SK-N-SH (cell line): ENCODE measurements at regions not wholly inside any gene's neighbourhood (a gene's known extent, or its start where the extent isn't known, plus 50 kb on each side); places are given as distances from the start of the nearest gene placed in this dataset.

ENCODE experiments used
- CTCF ChIA-PET: fragments of 300-600, 350-600 bp; formaldehyde crosslinking; extraction: SDS; loops from one replicate; lab custom pipeline; 2021; lab: Yijun Ruan, JAX
- POLR2A ChIA-PET: fragments of 350-600 bp; sonication (Branson Sonifier 250); formaldehyde crosslinking; extraction: SDS; loops from one replicate; lab custom pipeline; 2020; ENCODE audit warnings: antibody characterized with exemption, inconsistent platforms; lab: Yijun Ruan, JAX
- DNase-seq: peaks from one replicate; pipeline ENCODE4 v3.0.0; 2012
- H2AFZ ChIP-seq: fragments of 200-600 bp; sonication (generic); 2 replicates; pipeline ENCODE4 v1.8.1; 2016; ENCODE audit warnings: antibody characterized with exemption, mild to moderate bottlenecking, low read depth
- H3F3A ChIP-seq: fragments of 200-600 bp; sonication (generic); replicated peaks from 2 replicates; pipeline ENCODE3; 2016; ENCODE audit warnings: antibody characterized with exemption, mild to moderate bottlenecking; ENCODE audit not compliant: insufficient read depth
- H3K27ac ChIP-seq, 2 experiments: fragments of 200-500 bp in 1 of 2; fragments of 200-600 bp in 1 of 2; sonication (Bioruptor generic) in 1 of 2; sonication (generic), shearing (Covaris generic) in 1 of 2; 2 replicates each; pipeline versions ENCODE4 v1.5.1 to v1.6.1; 2014 to 2016; ENCODE audit warnings: low read depth in 2 of 2, inconsistent platforms in 1 of 2, low read length in 1 of 2, mild to moderate bottlenecking in 1 of 2, mixed read lengths in 1 of 2
- H3K27me3 ChIP-seq: fragments of 200-600 bp; sonication (generic), shearing (Covaris generic); 2 replicates; pipeline ENCODE4 v1.6.1; 2016; ENCODE audit warnings: mixed run types; ENCODE audit not compliant: insufficient read depth
- H3K36me3 ChIP-seq, 2 experiments: fragments of 200-500 bp in 1 of 2; fragments of 200-600 bp in 1 of 2; sonication (Bioruptor generic) in 1 of 2; sonication (generic) in 1 of 2; replicated peaks in 1 of 2; 2 replicates each; pipeline versions ENCODE3 to v1.5.1; 2014 to 2016; ENCODE audit warnings: low read length in 1 of 2, mild to moderate bottlenecking in 1 of 2; ENCODE audit not compliant: insufficient read depth in 2 of 2, control insufficient read depth in 1 of 2
- H3K4me1 ChIP-seq, 2 experiments: fragments of 200-500 bp in 1 of 2; fragments of 200-600 bp in 1 of 2; sonication (Bioruptor generic) in 1 of 2; sonication (generic), shearing (Covaris generic) in 1 of 2; 2 replicates each; pipeline versions ENCODE4 v1.5.1 to v1.6.1; 2014 to 2016; ENCODE audit warnings: low read depth in 1 of 2, low read length in 1 of 2, mixed run types in 1 of 2; ENCODE audit not compliant: insufficient read depth in 2 of 2, control insufficient read depth in 1 of 2
- H3K4me2 ChIP-seq: fragments of 200-600 bp; sonication (generic), shearing (Covaris generic); 2 replicates; pipeline ENCODE4 v1.6.1; 2017; ENCODE audit warnings: mixed run types
- H3K4me3 ChIP-seq, 2 experiments: fragments of 200-500 bp in 1 of 2; fragments of 200-600 bp in 1 of 2; sonication (Bioruptor generic) in 1 of 2; sonication (generic), shearing (Covaris generic) in 1 of 2; 2 replicates each; pipeline versions ENCODE4 v1.5.1 to v1.8.1; 2014 to 2016; ENCODE audit warnings: low read depth in 2 of 2, inconsistent platforms in 1 of 2, low read length in 1 of 2, mild to moderate bottlenecking in 1 of 2, mixed read lengths in 1 of 2, moderate library complexity in 1 of 2
- H3K79me2 ChIP-seq: fragments of 200-600 bp; sonication (generic); 2 replicates; pipeline ENCODE4 v1.8.1; 2017; ENCODE audit warnings: mild to moderate bottlenecking; ENCODE audit not compliant: insufficient read depth
- H3K9ac ChIP-seq: fragments of 200-600 bp; sonication (generic); 2 replicates; pipeline ENCODE4 v1.6.1; 2017; ENCODE audit warnings: mixed run types
- H3K9me2 ChIP-seq: fragments of 200-600 bp; sonication (generic); 2 replicates; pipeline ENCODE4 v1.6.1; 2017; ENCODE audit warnings: mixed run types
- H3K9me3 ChIP-seq: fragments of 200-600 bp; sonication (generic); 2 replicates; pipeline ENCODE4 v1.6.1; 2017; ENCODE audit warnings: mixed run types, mild to moderate bottlenecking, moderate library complexity
- H4K20me1 ChIP-seq: fragments of 200-600 bp; sonication (generic); 2 replicates; pipeline ENCODE4 v1.6.1; 2017; ENCODE audit warnings: mild to moderate bottlenecking, mixed run types; ENCODE audit not compliant: insufficient read depth
- ELF1 ChIP-seq: IDR thresholded peaks from 2 replicates; pipeline ENCODE4 v1.4.0; 2012
- EP300 ChIP-seq, 2 experiments: IDR thresholded peaks; 2 replicates each; pipeline versions ENCODE4 v1.4.0 to v1.6.1; 2012; ENCODE audit warnings: borderline replicate concordance in 1 of 2, low read depth in 1 of 2, low read length in 1 of 2
- FOSL2 ChIP-seq: IDR thresholded peaks from 2 replicates; pipeline ENCODE4 v1.4.0; 2012; ENCODE audit warnings: low read depth, mild to moderate bottlenecking, moderate library complexity, borderline replicate concordance
- FOXM1 ChIP-seq: IDR thresholded peaks from 2 replicates; pipeline ENCODE4 v1.4.0; 2012; ENCODE audit warnings: low read depth, mild to moderate bottlenecking
- GATA2 ChIP-seq: sonication (generic); formaldehyde crosslinking; IDR thresholded peaks from 2 replicates; pipeline ENCODE4 v1.5.0; 2020; ENCODE audit warnings: mild to moderate bottlenecking, missing genetic modification reagents
- JUND ChIP-seq: IDR thresholded peaks from 2 replicates; pipeline ENCODE4 v1.4.0; 2012
- NFIC ChIP-seq: IDR thresholded peaks from 2 replicates; pipeline ENCODE4 v1.4.0; 2012; ENCODE audit warnings: borderline replicate concordance
- NRF1 ChIP-seq: IDR thresholded peaks from 2 replicates; pipeline ENCODE4 v1.6.1; 2012; ENCODE audit warnings: low read depth, mild to moderate bottlenecking, low read length
- REST ChIP-seq: IDR thresholded peaks from 2 replicates; pipeline ENCODE4 v1.6.1; 2012; ENCODE audit warnings: mild to moderate bottlenecking, low read depth, low read length, moderate library complexity
- RFX5 ChIP-seq: IDR thresholded peaks from 2 replicates; pipeline ENCODE4 v1.6.1; 2012; ENCODE audit warnings: mild to moderate bottlenecking, improper control_type of control experiment, low read length
- RXRA ChIP-seq: IDR thresholded peaks from 2 replicates; pipeline ENCODE4 v1.4.0; 2012; ENCODE audit warnings: low read depth, mild to moderate bottlenecking, borderline replicate concordance
- SMC3 ChIP-seq: IDR thresholded peaks from 2 replicates; pipeline ENCODE4 v1.6.1; 2012; ENCODE audit warnings: low read depth, low read length, improper control_type of control experiment
- TCF12 ChIP-seq: IDR thresholded peaks from 2 replicates; pipeline ENCODE4 v1.4.0; 2012
- ZBTB33 ChIP-seq: IDR thresholded peaks from 2 replicates; pipeline ENCODE4 v1.4.0; 2012; ENCODE audit warnings: low read depth, borderline replicate concordance
- WGBS: methylation state at CpG from one replicate; pipeline ENCODE4 v1.1.6; 2017; ENCODE audit warnings: low lambda C conversion rate; 5-methylcytosine and 5-hydroxymethylcytosine counted together
- TF ChIP-seq, protein P1 (sequence below): IDR thresholded peaks from 2 replicates; pipeline ENCODE4 v1.4.0; 2012; ENCODE audit warnings: low read depth
- TF ChIP-seq, protein P2 (sequence below): fragments of 150-350 bp; IDR thresholded peaks from 2 replicates; pipeline ENCODE4 v1.6.1; 2017; ENCODE audit warnings: antibody characterized with exemption, low read length, low read depth, borderline replicate concordance

GRCh38 chr12:38445040-38445439, 128.5 kb downstream of the ALG10B start:
- Histone ChIP-seq H3K36me3 (no peaks in the 10 kb centered on the region), H3K9ac (no peak overlapping the region), H2AFZ (no peak overlapping the region), H3K4me2 (no peak overlapping the region), H3K9me3 (no peaks in the 10 kb centered on the region), H3K4me3 (no peak overlapping the region), H3K4me1 (no peaks in the 10 kb centered on the region), H3K9me2 (no peaks in the 10 kb centered on the region)
- POLR2A ChIA-PET, result no interaction called here
- 7% methylated on average over 2 of the region's 2 CpGs for WGBS
- TF ChIP-seq JUND (no peak), FOSL2 (no peak), ELF1 (no peak), EP300 (IDR thresholded peaks at IDR 0.05; ENCODE audit: borderline replicate concordance in 1 of 2, low read depth in 1 of 2, low read length in 1 of 2) (no peak)
- TF ChIP-seq, all 33 proteins: peak for 0
- CTCF ChIA-PET, result interaction anchor here (1.4 to 1.6 kb wide), 2 partner anchors 9 to 12 kb away, joined by 4 read pairs; no protein-coding TSS in a partner anchor
- H3K27ac ChIP-seq, result no peak overlapping the region
- no peak for DNase-seq
- H3F3A ChIP-seq, result no peaks in the 10 kb centered on the region
- H3K79me2 ChIP-seq, result no peaks in the 10 kb centered on the region
- no peaks in the 10 kb centered on the region for H3K27me3 ChIP-seq
- H4K20me1 ChIP-seq, result no peaks in the 10 kb centered on the region

- H2AFZ ChIP-seq, result no peak overlapping the region
- no peak overlapping the region for H3K9ac ChIP-seq
- H3K36me3 ChIP-seq, result no peaks in the 10 kb centered on the region
- H3K4me1 ChIP-seq, result no peaks in the 10 kb centered on the region
- H3K27me3 ChIP-seq, result no peaks in the 10 kb centered on the region
- no peaks in the 10 kb centered on the region for H3K9me2 ChIP-seq
- no peak overlapping the region for H3K4me3 ChIP-seq
- no peaks in the 10 kb centered on the region for H3K9me3 ChIP-seq
- ChIA-PET POLR2A (no interaction called here), CTCF (no interaction called here)
- no peaks in the 10 kb centered on the region for H4K20me1 ChIP-seq
- H3K4me2 ChIP-seq, result no peak overlapping the region
- H3K27ac ChIP-seq, result no peak overlapping the region
- no peak for DNase-seq
- WGBS, result 9% methylated on average over 2 of the region's 2 CpGs
- H3K79me2 ChIP-seq, result no peaks in the 10 kb centered on the region
- H3F3A ChIP-seq, result no peaks in the 10 kb centered on the region
- TF ChIP-seq RFX5 (no peak), JUND (no peak), FOXM1 (no peak)
Observed at GRCh38 chr12:38448991-38449390, 132.4 kb downstream of the ALG10B start.

DNA sequence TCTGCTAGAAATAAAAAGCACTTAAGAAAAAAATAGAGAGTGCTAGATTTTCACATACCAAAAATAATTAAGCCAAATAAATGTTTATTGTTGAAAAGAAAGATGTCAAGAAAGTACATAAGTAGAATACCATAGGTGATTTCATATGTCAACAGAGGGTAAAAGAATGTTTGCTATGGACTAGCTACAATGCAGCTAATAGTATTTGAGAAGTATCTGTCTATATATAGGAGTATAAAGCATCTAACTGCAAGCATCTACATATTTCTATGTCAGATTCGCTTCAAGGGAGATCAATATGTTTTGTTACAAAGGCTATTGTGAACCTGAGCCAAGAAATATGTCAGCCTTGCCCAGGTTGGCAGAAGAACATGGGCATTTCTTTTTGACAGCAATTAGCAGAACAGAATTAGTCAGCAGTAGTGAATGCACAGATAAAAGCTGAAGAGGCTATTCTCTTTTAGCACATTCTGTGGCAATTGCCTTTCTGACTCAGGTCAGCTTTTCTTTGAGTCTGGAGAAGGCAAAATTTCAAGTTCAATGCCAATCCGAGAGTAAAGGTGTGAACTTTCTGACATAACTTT, 140.1 kb downstream of the ALG10B start:
- CTCF ChIA-PET, result interaction anchor here (1.2 to 1.4 kb wide), 2 partner anchors 11 to 817 kb away, joined by 3 to 4 read pairs; no protein-coding TSS in a partner anchor
- Histone ChIP-seq H3K27ac (no peak overlapping the region), H3K4me3 (no peak overlapping the region), H3K27me3 (no peaks in the 10 kb centered on the region), H3F3A (no peaks in the 10 kb centered on the region), H3K36me3 (no peaks in the 10 kb centered on the region), H3K79me2 (no peaks in the 10 kb centered on the region), H4K20me1 (no peaks in the 10 kb centered on the region), H3K4me1 (no peaks in the 10 kb centered on the region), H3K9me2 (no peaks in the 10 kb centered on the region), H3K4me2 (no peak overlapping the region), H3K9ac (no peak overlapping the region), H2AFZ (no peak overlapping the region), H3K9me3 (no peaks in the 10 kb centered on the region)
- WGBS, result 5% methylated on average over 2 of the region's 2 CpGs
- POLR2A ChIA-PET, result no interaction called here
- no peak for DNase-seq
- TF ChIP-seq FOSL2, result no peak
- TF ChIP-seq RXRA, result no peak
- TF ChIP-seq ELF1, result no peak
- no peak for TF ChIP-seq ZBTB33
- no peak for TF ChIP-seq RFX5
- TF ChIP-seq NFIC, result no peak
- TF ChIP-seq, protein P1, sequence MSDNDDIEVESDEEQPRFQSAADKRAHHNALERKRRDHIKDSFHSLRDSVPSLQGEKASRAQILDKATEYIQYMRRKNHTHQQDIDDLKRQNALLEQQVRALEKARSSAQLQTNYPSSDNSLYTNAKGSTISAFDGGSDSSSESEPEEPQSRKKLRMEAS, result no peak
- TF ChIP-seq GATA2 (CRISPR knock-in tag), result no peak
- TF ChIP-seq, protein P2, sequence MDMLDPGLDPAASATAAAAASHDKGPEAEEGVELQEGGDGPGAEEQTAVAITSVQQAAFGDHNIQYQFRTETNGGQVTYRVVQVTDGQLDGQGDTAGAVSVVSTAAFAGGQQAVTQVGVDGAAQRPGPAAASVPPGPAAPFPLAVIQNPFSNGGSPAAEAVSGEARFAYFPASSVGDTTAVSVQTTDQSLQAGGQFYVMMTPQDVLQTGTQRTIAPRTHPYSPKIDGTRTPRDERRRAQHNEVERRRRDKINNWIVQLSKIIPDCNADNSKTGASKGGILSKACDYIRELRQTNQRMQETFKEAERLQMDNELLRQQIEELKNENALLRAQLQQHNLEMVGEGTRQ, result no peak
- no peak for TF ChIP-seq JUND
- no peak for TF ChIP-seq REST
- no peak for TF ChIP-seq TCF12
- no peak for TF ChIP-seq SMC3
- TF ChIP-seq NRF1, result no peak
